MM.1S (cell line): ENCODE measurements at regions not wholly inside any gene's neighbourhood (a gene's known extent, or its start where the extent isn't known, plus 50 kb on each side); places are given as distances from the start of the nearest gene placed in this dataset.

ENCODE experiments used
- CTCF ChIP-seq: fragments of 300-600 bp; sonication (generic); IDR thresholded peaks from 2 replicates; pipeline ENCODE4 v1.5.1; 2016; ENCODE audit warnings: antibody characterized with exemption, low read length, mixed read lengths
- EZH2 ChIP-seq: fragments of 300-600 bp; sonication (generic); optimal IDR thresholded peaks from 2 replicates; pipeline ENCODE3; 2017; ENCODE audit warnings: low read depth, mild to moderate bottlenecking, antibody characterized with exemption, low read length, mixed read lengths
- EZH2phosphoT487 ChIP-seq: fragments of 300-600 bp; sonication (generic); IDR thresholded peaks from 2 replicates; pipeline ENCODE4 v1.6.1; 2018; ENCODE audit warnings: antibody characterized with exemption, low read length

DNA sequence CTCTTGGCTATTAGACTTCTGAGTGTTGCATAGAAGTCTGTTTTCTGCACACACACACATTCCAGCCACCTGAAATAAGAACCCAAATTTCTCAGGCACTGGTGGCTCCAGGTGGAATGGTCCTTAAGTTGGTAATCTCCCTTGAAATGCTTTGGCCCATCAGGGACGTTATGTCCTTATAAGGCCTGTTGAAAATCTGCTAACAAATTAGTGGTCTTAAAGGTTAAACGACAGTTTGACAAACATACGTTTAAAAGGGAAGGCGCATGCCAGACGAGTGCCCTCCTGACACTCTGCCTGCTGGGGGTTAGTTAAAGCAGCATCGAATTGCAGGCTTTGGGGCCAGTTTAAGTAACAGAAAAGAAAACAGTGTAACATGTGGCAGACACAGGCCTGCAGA is 125.0 kb downstream of the TBX22 start:
- TF ChIP-seq EZH2 = no peak
- no peak for TF ChIP-seq CTCF
- TF ChIP-seq EZH2phosphoT487 = no peak
